GM19395 (cell line): ENCODE measurements at regions not wholly inside any gene's neighbourhood (a gene's known extent, or its start where the extent isn't known, plus 50 kb on each side); places are given as distances from the start of the nearest gene placed in this dataset.
"Not testable (repeated sequence)": the region's sequence is repeated elsewhere in the genome, so short reads cannot be mapped to it uniquely, and the experiment has no call there.

Experiments
- ATAC-seq: cut with Tn5 transposase; IDR thresholded peaks from one replicate; pipeline ENCODE4 v1.9.1; 2021; ENCODE audit warnings: mild to moderate bottlenecking, moderate library complexity; ENCODE audit not compliant: unreplicated experiment

DNA sequence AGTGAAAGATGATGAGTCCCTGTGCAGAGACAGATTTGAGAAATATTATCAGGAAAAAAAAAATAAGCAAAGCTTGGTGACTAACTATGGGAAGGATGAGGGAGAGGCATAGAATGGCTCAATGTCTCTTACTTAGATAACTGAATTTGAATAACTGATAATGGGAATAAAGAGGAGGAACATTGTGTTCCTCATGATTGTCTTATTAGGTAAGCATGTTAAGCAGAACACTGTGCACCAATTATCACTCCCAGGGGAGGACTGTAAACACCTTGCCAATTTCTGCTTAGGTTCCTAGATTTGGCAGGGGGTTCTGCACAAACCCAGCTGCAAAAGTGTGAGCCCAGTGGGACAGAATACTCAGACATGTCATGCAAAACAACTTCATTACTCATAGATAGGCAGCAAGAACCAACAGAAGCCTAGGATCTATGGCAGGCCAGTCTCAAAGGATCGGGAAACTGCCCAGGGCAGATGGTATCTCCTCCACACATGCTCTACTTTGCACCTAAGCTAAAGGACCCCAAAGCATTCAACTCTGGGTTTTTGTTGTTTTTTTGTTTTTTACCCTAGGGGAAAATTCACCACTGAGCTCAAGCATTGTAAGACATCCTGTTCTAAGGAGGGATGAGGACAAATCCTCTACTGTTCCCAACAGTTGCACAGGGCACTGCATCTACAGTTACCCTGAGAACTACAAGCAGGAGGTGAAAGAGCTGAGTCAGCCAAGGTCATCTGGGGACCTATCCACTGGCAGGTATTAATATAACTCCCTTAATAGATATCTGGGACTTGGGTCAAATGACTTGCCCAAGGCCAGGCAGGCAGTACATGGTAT is 907.0 kb downstream of the RAPGEF2 start:
- ATAC-seq: no peak

DNA sequence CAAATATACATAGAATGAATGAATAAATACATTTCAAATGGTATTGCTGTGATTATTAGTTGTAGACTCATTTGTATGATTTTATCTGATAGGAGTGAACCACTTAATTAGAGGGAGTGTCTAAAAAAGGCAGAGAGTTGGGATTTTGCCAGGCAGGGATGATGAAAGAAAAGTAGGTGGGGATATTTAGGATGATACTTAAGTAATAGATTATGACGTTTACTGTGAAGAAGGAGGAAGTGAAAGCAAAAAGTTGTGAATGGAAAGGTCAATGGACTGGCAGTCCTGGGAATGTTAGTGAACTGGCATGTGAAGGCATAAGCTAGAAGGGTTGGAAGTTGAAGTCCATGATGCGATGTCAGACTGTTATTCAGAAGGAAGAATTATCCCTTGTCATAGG is 917.1 kb downstream of the RAPGEF2 start:
- no peak for ATAC-seq

DNA sequence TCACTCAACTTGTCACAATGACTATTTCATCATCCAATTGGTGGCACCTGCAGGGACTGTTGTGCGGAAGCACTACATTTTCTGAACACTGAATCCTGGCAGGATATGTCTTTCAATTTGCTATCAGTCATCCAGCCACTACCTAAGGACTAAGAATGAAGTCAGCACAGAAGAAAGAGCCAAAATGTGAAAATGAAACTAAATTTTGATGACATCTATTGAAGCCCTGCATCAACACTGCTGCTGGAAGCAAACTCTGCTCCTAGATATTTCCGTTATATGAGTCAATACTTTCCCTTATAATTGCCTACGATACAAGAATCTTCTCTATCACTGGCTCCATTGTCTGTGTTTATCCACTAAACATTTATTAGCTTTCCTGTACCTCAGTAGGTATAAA is 917.9 kb downstream of the RAPGEF2 start:
- ATAC-seq: no peak

DNA sequence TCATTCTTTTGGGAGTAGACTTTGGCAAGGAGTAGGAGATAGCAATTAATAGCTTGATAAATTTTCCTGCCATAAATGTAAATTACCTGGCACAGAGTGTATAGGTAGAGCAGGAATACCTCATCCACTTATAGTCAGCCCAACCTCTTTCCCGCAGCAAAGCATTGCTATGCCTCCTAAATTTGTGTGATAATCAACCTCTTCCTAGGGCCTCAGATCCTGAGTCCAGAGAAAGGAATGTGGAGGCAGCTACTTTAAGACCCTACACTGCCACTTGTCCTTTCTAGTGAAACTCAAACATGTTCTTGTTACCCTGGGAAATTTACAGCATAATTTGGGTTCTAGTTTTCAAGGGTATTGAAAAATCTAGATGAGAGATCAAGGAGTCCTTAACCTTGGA is 919.0 kb downstream of the RAPGEF2 start:
- ATAC-seq: no peak

DNA sequence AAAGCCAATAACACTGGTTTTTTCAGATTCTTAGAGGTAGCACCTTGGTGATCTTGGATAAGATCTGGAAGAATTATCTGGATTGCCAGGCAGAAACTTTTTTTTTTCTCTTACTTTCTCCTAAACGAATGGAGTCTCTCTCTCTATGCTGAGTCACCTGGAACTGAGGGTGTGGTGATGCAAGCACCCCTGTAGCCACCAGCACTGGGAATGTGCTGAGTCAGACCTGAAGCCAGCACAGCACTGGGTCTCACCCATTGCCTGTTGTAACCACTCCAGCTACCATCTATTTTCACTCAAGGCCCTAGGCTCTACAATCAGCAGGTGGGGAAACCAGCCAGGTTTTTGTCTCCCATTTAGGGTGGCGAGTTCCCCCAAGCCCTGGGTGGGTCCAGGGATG is 923.8 kb downstream of the RAPGEF2 start:
- ATAC-seq: no peak

DNA sequence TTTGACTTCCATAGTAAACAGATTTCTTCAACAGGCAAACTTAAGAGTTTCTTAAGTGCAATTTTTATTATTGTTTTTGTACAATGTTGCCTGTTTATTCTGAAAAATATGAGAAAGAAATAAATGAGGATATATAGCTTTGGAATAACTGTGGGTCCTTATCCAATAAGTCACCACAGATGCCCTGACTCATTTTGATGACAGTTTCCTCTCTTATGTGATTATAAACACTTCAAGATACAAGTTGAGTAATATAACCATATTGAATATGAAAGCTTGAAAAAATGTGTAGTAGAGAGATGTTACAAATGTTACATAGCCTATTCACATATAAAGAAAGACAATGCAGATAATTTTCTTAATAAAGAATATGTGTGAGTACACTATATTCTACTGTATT is 931.6 kb downstream of the RAPGEF2 start:
- ATAC-seq: no peak

DNA sequence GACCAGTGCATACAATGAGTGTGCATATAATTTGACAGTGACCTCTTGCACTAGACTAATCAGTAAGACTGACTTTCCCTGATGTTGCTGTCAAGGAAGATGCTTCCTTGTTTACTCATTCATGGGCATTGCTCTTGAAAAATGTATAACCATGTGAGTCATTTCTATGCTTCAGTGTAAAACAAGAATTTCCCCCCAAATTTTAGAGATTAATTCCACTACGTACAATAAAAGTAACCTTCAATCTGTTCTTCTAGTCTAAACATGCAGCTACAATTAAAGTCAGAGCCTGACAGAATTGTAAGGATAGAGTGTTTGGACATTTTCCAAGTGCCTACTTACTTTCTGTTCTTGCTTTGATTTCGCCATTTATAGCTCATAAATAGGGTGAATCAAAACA is 935.7 kb downstream of the RAPGEF2 start:
- ATAC-seq: no peak

DNA sequence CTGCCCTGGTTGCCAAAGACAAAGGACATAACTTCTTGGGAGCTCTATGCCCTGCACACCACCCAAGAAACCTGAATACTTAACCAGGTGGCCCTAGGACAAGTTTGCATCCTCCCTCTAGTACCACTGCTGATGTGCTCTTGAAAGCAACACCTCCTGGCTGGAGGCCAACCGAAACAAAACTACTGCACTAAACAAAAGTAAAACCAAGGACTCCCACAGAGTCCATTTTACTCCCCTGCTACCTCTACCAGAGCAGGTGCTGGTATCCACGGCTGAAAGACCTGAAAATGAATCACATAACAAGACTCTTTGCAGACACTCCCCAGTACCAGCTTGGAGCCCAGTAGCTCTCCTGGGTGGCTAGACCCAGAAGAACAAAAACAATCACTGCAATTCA is 941.8 kb downstream of the RAPGEF2 start:
- no peak for ATAC-seq

DNA sequence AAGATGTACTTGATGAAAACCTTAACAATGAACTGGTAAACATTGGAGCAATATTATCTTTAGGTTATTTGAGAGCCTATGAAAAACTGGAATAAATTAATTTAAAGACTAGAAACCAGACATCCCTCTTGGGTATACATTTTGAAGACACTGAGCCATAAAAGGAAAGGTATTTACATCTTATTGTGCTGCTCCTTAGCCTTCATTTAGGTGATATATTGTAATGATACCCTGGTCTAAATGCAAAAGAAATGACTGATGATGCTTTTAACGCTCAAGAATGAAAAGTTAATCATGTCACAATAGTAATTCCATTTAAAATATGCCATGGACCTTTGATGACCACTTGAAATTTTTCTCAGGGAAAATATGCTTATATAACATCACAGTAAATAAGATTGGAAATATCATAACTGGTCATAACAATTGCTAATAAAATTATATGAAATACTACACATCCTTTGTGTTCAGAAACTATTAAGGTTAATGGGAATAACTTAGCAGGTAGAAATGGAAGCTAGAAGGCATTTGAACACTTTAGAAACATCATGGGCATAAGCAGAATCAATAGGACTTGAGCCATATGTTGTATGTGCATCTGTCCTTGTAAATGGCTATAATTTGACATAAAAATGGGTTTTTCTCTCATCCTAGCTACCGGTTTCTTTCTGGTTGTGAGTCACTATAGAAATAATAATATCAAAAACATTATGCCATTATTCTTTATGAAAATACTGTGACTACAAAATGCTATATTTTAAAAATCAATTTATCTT is 979.7 kb downstream of the RAPGEF2 start:
- no peak for ATAC-seq

DNA sequence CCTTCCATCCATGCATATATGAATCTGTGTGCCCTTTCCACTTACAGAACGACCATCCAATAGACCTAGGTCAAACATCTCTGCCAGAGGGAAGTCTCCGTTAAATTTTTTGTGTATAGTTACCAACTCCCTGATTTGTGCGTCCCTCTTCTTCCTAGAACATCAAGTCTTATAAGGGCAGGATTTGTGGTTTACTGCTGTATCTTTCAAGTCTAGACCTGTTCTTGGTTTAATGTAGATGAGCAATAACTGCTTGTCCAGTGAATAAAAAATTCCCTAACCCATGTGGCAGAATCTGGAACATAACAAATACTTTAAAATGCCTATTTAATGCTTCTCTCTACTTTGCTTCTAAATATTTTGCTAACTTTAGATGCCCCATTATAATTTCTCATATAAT is 988.8 kb downstream of the RAPGEF2 start:
- no peak for ATAC-seq

DNA sequence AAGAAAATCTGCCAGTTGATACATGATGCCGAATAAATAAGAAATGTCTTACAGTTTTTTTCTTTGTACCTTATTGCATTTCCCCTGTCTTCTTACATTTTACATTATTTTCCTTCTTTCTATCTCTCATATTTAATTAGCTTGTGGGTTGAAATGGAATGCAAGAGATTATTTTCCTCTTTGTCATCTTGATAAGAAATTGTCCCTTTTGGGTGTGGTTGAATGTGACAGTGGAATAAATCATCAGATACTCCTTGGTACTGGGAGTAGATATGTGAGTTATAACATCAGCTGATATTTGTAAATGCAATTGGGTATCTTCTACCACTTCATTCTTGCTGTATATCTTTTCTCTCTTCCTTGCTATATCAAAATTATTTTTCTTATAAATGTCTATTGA is 997.4 kb downstream of the RAPGEF2 start:
- ATAC-seq: no peak

DNA sequence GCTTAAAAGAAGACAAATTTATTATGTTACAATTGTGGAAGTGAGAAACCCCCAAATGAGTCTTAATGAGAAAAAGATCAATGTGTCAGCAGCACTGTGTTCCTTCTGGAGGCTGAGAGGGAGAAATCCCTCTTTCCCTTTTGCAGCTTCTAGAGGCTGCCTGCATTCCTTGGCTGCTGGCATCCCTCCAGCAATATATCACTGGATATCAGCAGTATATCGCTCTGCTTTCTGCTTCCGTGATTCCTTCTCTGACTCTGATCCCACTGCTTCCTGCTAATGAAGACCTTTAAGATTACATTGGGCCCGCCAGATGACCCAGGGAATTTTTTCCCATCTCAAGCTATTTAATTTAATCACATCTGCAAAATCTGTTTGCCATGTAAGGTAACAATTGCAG is 1008.0 kb downstream of the RAPGEF2 start:
- ATAC-seq: no peak

DNA sequence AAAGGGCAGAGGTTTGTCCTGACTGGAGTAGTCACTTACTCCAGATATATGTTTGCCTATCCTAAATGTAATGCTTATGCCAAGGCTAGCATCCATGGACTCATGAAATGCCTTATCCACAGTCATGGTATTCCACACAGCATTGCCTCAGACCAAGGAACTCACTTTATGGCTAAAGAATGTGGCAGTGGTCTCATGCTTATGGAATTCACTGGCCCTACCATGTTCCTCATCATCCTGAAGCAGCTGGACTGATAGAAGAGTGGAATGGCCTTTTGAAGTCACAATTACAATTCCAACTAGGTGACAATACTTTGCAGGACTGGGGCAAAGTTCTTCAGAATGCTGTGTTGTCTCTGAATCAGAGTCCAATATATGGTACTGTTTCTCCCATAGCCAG is 1014.8 kb downstream of the RAPGEF2 start:
- ATAC-seq: no peak

DNA sequence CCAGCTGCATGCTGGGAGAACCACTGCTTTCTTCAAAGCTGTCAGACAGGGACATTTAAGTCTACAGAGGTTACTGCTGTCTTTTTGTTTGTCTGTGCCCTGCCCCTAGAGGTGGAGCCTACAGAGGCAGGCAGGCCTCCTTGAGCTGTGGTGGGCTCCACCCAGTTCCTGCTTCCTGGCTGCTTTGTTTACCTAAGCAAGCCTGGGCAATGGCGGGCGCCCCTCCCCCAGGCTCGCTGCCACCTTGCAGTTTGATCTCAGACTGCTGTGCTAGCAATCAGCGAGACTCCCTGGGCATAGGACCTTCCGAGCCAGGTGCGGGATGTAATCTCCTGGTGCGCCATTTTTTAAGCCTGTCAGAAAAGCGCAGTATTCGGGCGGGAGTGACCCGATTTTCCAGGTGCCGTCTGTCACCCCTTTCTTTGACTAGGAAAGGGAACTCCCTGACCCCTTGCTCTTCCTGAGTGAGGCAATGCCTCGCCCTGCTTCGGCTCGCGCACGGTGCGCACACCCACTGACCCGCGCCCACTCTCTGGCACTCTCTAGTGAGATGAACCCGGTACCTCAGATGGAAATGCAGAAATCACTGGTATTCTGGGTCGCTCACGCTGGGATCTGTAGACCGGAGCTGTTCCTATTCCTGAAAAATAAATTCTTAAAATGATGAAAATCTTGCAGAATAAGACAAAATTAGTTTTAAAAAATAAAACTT is 1022.9 kb downstream of the RAPGEF2 start:
- not testable (repeated sequence) for ATAC-seq

DNA sequence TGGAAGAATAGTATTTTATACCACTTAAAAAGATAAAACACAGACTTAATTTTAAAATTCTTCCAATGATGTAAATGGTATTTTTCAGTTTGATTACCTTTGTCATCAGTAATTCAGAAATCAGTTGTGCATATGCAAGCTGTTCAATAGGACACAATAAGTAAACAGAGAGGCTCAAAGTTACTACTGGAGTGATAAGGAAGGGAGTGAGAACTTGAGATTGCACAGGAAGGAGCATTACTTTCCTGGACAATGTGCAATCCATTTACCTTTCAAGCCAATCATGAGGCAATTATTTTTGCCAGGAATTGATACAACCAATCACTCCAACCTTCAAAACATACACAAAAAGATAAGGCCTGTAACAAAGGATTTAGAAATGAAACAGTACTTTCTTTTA is 1024.3 kb downstream of the RAPGEF2 start:
- ATAC-seq: no peak

DNA sequence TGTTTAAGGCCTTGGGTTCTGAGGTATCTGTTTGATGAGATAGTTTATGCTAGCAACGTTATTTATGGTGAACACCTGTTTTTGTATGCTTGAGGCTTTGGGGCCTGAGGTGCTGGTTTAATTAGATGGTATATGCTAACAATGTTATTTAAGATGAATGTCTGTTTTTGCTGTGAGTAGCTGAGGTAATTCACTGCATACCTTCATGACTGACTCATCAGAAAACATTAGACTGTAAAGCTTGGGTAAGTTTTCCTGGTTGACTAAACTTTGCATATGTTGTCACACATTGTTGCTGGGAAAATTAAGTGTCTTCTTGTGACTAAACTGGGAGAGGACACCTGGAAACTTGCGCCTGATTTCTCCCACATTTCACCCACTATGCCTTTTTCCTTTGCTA is 1026.6 kb downstream of the RAPGEF2 start:
- ATAC-seq: no peak

DNA sequence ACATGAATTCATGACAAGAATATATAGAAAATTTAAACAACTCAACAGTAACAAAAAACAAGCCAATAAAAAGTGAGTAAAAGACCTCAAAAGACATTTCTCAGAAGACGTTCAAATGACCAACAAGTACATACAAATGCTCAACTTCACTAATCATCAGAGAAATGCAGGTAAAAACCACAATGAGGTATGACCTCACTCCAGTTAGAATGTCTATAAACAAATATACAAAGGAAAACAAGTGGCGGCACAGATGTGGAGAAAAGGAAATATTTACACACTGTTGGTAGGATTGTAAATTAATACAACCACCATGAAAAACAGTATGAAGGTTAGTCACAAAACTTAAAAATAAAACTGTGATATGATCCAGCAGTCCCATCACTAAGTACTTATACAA is 1033.1 kb downstream of the RAPGEF2 start:
- no peak for ATAC-seq

DNA sequence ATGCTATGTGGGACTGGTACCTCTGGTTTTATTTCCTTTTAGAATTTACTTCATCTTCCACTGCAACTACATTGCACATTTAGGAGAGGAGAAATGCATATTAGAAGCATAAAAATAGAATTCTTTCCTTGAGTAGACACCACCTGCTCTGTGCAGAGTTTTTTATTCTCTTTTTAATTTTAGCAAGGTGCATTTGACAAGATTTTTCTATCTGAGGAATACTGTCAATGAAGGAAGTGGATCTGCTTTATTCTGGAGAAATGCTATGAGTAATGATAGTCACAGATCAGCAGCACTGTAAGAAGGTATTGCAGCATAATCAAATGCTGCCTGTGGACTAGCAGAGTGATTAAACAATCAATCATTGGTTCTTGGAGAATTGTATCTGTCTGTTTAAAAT is 1038.3 kb downstream of the RAPGEF2 start:
- no peak for ATAC-seq

DNA sequence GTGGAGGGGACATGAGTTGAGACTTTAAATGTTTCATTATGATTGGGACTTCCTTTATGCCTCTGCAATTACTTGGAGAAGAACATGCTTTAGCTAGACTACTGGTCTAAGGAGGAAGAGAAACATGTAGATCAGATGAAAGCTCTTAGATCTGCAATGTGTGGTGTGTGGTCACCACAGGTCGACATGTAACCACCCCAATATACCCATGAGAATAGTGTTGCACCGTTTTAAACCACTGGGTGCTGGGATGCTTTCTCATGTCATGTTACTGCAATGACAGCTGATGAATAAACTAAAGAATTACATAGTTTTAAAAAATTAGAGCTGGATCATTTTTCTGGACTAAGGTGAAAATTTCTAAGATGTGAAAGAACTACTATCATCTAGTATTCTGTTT is 1039.7 kb downstream of the RAPGEF2 start:
- peak; percentile 99 for ATAC-seq

DNA sequence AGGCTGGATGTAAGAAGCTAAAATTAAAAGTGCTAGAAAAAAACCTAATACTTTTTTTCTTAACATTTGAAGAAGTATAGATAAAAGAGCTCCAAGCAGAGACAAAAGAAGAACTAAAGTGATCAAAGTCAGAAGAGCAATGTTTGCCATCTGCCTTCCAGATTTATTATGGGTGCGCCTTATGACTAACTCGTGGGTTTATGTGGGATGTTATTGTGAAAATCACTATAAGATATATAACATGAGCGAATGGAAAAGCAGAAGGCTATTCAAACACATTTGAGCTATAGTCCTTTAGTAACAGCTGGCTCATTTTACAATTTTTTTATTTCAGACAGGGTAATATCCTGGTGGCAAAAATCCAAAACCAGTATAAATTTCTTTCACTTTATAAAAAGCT is 1040.7 kb downstream of the RAPGEF2 start:
- no peak for ATAC-seq

DNA sequence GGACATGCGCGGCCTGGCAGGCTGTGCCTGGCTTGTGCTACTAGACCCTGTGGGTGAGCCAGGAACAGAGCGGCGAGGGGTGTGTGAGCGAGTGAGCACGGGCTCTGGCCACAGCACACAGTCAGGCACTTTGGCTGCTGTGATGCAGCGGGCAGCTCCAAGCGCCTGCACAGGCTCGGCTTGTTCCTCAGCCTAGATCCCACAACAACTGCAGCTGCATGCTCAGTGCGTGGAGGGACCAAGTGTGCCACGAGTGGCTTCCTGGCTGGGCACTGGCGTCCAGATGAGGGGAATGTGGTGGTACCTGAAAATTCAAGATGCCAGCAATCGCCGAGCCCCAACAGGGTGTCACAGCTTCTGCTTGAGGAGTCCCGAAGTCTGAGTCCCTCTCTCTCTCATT is 1056.6 kb downstream of the RAPGEF2 start:
- no peak for ATAC-seq

DNA sequence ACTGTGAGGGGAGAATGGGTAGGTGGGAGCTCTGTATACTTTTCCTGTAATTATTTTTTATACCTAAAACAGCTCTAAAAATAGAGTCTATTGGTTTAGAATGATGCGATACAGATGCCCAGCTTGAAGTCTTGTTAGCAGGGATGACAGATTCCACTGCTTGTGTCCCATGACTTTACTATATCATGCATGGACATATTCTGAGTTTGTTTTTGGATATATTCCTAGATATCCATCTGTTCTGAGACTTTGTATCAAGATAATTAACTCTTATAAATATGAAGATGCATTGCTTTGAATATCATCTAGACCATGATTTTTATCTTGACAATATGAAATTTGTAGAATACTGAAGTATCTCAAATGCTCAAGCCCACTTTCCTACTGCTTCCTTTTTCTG is 1058.1 kb downstream of the RAPGEF2 start:
- ATAC-seq: no peak
